GM12872 (cell line): ENCODE measurements at regions not wholly inside any gene's neighbourhood (a gene's known extent, or its start where the extent isn't known, plus 50 kb on each side); places are given as distances from the start of the nearest gene placed in this dataset.

ENCODE experiments used
- CTCF ChIP-seq: IDR thresholded peaks from 3 replicates; pipeline ENCODE4 v1.5.1; 2011; ENCODE audit warnings: low read depth, mild to moderate bottlenecking, low read length, moderate library complexity; ENCODE audit not compliant: insufficient read depth

- TF ChIP-seq CTCF, result no peak
Observed at GRCh38 chr3:177622982-177623617, 425.8 kb upstream of the TBL1XR1 start.

- TF ChIP-seq CTCF, result no peak
Observed at GRCh38 chr3:177624528-177625495, 427.5 kb upstream of the TBL1XR1 start.

GRCh38 chr3:177626045-177626444 lies 428.8 kb upstream of the TBL1XR1 start:
- TF ChIP-seq CTCF, result no peak

- no peak for TF ChIP-seq CTCF
Observed at GRCh38 chr3:177629276-177629675, 432.0 kb upstream of the TBL1XR1 start.

GRCh38 chr3:177633671-177634207 lies 436.5 kb upstream of the TBL1XR1 start:
- no peak for TF ChIP-seq CTCF

GRCh38 chr3:177640319-177640965 lies 443.2 kb upstream of the TBL1XR1 start:
- no peak for TF ChIP-seq CTCF

GRCh38 chr3:177641206-177641605 lies 443.9 kb upstream of the TBL1XR1 start:
- TF ChIP-seq CTCF, result no peak
